NOMO-1 (cell line): ENCODE measurements at regions not wholly inside any gene's neighbourhood (a gene's known extent, or its start where the extent isn't known, plus 50 kb on each side); places are given as distances from the start of the nearest gene placed in this dataset.

ENCODE experiments used
- DNase-seq, 2 experiments: peaks; one replicate each; lab custom pipeline; 2025; ENCODE audit not compliant: unreplicated experiment in 2 of 2; lab: John Stamatoyannopoulos, UW

GRCh38 chr13:106302843-106303242, 232.6 kb downstream of the EFNB2 start:
- DNase-seq, result no peak

GRCh38 chr13:106302011-106302410, 233.5 kb downstream of the EFNB2 start:
- no peak for DNase-seq

- no peak for DNase-seq
Measured at GRCh38 chr13:106299621-106300020, 235.8 kb downstream of the EFNB2 start.

- DNase-seq, result no peak
Measured at GRCh38 chr13:106297283-106297682, 238.2 kb downstream of the EFNB2 start.

- no peak for DNase-seq
Measured at GRCh38 chr13:106296723-106297122, 238.7 kb downstream of the EFNB2 start.

- no peak for DNase-seq
Measured at GRCh38 chr13:106295971-106296370, 239.5 kb downstream of the EFNB2 start.

GRCh38 chr13:106291006-106291405, 244.5 kb downstream of the EFNB2 start:
- no peak for DNase-seq

- no peak for DNase-seq
Measured at GRCh38 chr13:106287351-106287750, 248.1 kb downstream of the EFNB2 start.

GRCh38 chr13:106286811-106287210, 248.7 kb downstream of the EFNB2 start:
- no peak for DNase-seq

GRCh38 chr13:106284358-106284757, 251.1 kb downstream of the EFNB2 start:
- no peak for DNase-seq

- no peak for DNase-seq
Measured at GRCh38 chr13:106281426-106281825, 254.0 kb downstream of the EFNB2 start.

- DNase-seq, result no peak
Measured at GRCh38 chr13:106277484-106278154, 257.8 kb downstream of the EFNB2 start.

- DNase-seq, result no peak
Measured at GRCh38 chr13:106276876-106277275, 258.6 kb downstream of the EFNB2 start.

GRCh38 chr13:106275446-106276032, 259.9 kb downstream of the EFNB2 start:
- DNase-seq, result no peak

GRCh38 chr13:106274551-106275203, 260.8 kb downstream of the EFNB2 start:
- no peak for DNase-seq

- no peak for DNase-seq
Measured at GRCh38 chr13:106263801-106264200, 271.7 kb downstream of the EFNB2 start.

- DNase-seq, result no peak
Measured at GRCh38 chr13:106262886-106263285, 272.6 kb downstream of the EFNB2 start.

GRCh38 chr13:106261450-106261849, 274.0 kb downstream of the EFNB2 start:
- no peak for DNase-seq

- DNase-seq, result no peak
Measured at GRCh38 chr13:106260352-106260751, 275.1 kb downstream of the EFNB2 start.

GRCh38 chr13:106259928-106260327, 275.5 kb downstream of the EFNB2 start:
- DNase-seq, result no peak

- no peak for DNase-seq
Measured at GRCh38 chr13:106246666-106247188, 288.7 kb downstream of the EFNB2 start.

GRCh38 chr13:106246242-106246641, 289.2 kb downstream of the EFNB2 start:
- no peak for DNase-seq
